Lower leg skin (tissue), 3 donors: ENCODE measurements at regions not wholly inside any gene's neighbourhood (a gene's known extent, or its start where the extent isn't known, plus 50 kb on each side); places are given as distances from the start of the nearest gene placed in this dataset.

Source experiments
- POLR2A ChIP-seq, 2 donors: fragments of 450-650 bp; IDR thresholded peaks; one replicate each; pipeline ENCODE4 v1.6.1; 2016 to 2017; ENCODE audit warnings: antibody characterized with exemption in 2 of 2, mild to moderate bottlenecking in 1 of 2, moderate library complexity in 1 of 2
- TF ChIP-seq, protein P1 (sequence below), 3 donors: fragments of 450-650 bp; IDR thresholded peaks; one replicate each; pipeline ENCODE4 v1.5.1; 2016; ENCODE audit warnings: antibody characterized with exemption in 3 of 3, mild to moderate bottlenecking in 3 of 3, moderate library complexity in 2 of 3

DNA sequence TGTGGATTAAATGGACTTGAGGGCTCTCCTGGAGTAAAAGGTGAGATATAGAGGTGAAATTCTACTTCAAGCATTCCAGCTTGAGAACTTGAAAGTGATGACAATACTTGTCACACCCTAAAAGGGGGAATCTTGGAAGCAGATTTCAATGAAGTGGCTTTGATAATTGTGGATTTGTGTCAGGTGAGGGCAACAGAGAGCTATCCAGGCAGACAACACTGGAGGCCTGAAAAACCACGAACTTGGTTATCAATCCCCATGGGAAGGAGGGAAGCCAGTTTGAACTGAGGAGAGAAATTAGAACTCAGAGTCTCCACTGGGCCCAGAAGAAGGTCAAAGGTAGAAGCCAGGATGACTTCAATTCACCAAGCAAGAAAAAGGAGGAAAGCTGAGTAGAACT is 263.9 kb downstream of the FIGN start:
- TF ChIP-seq, protein P1, sequence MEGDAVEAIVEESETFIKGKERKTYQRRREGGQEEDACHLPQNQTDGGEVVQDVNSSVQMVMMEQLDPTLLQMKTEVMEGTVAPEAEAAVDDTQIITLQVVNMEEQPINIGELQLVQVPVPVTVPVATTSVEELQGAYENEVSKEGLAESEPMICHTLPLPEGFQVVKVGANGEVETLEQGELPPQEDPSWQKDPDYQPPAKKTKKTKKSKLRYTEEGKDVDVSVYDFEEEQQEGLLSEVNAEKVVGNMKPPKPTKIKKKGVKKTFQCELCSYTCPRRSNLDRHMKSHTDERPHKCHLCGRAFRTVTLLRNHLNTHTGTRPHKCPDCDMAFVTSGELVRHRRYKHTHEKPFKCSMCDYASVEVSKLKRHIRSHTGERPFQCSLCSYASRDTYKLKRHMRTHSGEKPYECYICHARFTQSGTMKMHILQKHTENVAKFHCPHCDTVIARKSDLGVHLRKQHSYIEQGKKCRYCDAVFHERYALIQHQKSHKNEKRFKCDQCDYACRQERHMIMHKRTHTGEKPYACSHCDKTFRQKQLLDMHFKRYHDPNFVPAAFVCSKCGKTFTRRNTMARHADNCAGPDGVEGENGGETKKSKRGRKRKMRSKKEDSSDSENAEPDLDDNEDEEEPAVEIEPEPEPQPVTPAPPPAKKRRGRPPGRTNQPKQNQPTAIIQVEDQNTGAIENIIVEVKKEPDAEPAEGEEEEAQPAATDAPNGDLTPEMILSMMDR (IDR thresholded peaks at IDR 0.05) = no peak
- no peak for TF ChIP-seq POLR2A (IDR thresholded peaks at IDR 0.05)
